ENCODE measurements at regions not wholly inside any gene's neighbourhood (a gene's known extent, or its start where the extent isn't known, plus 50 kb on each side); places are given as distances from the start of the nearest gene placed in this dataset.
A peak's percentile ranks its signal among the peaks of the same experiment; 100 is the strongest.

GRCh38 chr2:150320608-150321007 lies 166.9 kb downstream of the RND3 start:
- DNase-seq (ENCODE audit: low read depth): no peak
- no peak for TF ChIP-seq CTCF (conservative IDR thresholded peaks at IDR 0.05; ENCODE audit: low read depth, low read length)
- H3K4me3 ChIP-seq (ENCODE audit: low read depth, low read length): no peak overlapping the region

- H3K4me3 ChIP-seq (ENCODE audit: low read depth, low read length): no peak overlapping the region
- no peak for DNase-seq (ENCODE audit: low read depth)
- TF ChIP-seq CTCF (conservative IDR thresholded peaks at IDR 0.05; ENCODE audit: low read depth, low read length): no peak
These were observed 167.6 kb downstream of the RND3 start for GRCh38 chr2:150319658-150320555.

GRCh38 chr2:150319085-150319484 lies 168.4 kb downstream of the RND3 start:
- H3K4me3 ChIP-seq (ENCODE audit: low read depth, low read length): no peak overlapping the region
- no peak for DNase-seq (ENCODE audit: low read depth)
- no peak for TF ChIP-seq CTCF (conservative IDR thresholded peaks at IDR 0.05; ENCODE audit: low read depth, low read length)

- H3K4me3 ChIP-seq (ENCODE audit: low read depth, low read length): no peak overlapping the region
- TF ChIP-seq CTCF (conservative IDR thresholded peaks at IDR 0.05; ENCODE audit: low read depth, low read length): no peak
- no peak for DNase-seq (ENCODE audit: low read depth)
These were observed 175.2 kb downstream of the RND3 start for GRCh38 chr2:150312271-150312670.

GRCh38 chr2:150309311-150310080 lies 178.0 kb downstream of the RND3 start:
- H3K4me3 ChIP-seq (ENCODE audit: low read depth, low read length): no peak overlapping the region
- TF ChIP-seq CTCF (conservative IDR thresholded peaks at IDR 0.05; ENCODE audit: low read depth, low read length): no peak
- peak; percentile 29 for DNase-seq (ENCODE audit: low read depth)

- no peak overlapping the region for H3K4me3 ChIP-seq (ENCODE audit: low read depth, low read length)
- no peak for TF ChIP-seq CTCF (conservative IDR thresholded peaks at IDR 0.05; ENCODE audit: low read depth, low read length)
- DNase-seq (ENCODE audit: low read depth): no peak
These were observed 180.2 kb downstream of the RND3 start for GRCh38 chr2:150307258-150307657.
